ENCODE measurements at regions not wholly inside any gene's neighbourhood (a gene's known extent, or its start where the extent isn't known, plus 50 kb on each side); places are given as distances from the start of the nearest gene placed in this dataset.

DNA sequence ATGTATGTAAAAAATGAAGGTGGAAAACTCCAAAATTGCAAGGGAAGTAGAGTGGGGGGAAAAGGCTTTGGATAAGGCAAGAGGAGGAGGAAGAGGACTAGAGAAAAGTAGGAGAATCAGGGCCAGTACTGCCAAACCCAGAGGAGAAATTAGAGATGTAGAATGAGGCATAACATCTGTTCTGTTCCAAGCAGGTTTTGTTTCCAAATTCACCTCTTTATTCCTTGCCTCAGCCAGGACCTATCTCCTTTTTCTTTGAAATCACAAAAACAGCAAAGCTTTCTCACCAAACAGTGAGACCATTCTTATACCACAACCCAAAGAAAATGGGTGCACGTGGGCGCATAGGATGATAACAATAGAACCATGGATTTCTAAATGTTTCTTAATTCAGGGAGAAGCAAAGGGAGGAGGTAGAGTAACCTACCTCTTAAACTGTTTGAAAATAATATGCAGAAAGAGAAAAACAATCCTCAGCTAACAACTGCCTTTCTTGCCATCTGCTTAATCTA, 383.3 kb upstream of the PKN2 start:
- Mint-ChIP-seq H3K27me3 (peaks cover 0 to 6% (median 3%) of the 10 kb centered on the region in 5 donors), H3K4me1 (no peaks in the 10 kb centered on the region), H3K27ac (no peak overlapping the region), H3K4me3 (no peak overlapping the region), H3K36me3 (no peaks in the 10 kb centered on the region), H3K9me3 (peaks cover 0 to 5% (median under 1%) of the 10 kb centered on the region in 11 donors)
- CTCF ChIA-PET, result no interaction called here
- Histone ChIP-seq H3K27me3 (ENCODE audit: control insufficient read depth in 2 of 2, insufficient read depth in 2 of 2, low read length in 2 of 2) (no peaks in the 10 kb centered on the region), H3K4me3 (ENCODE audit: low read length) (no peak overlapping the region), H3K36me3 (ENCODE audit: control insufficient read depth in 2 of 3, insufficient read depth in 3 of 3, low read length in 3 of 3) (no peaks in the 10 kb centered on the region), H3K9me3 (ENCODE audit: control insufficient read depth in 2 of 3, low read length in 3 of 3) (no peaks in the 10 kb centered on the region), H3K27ac (ENCODE audit: low read depth, low read length) (no peak overlapping the region), H3K4me1 (ENCODE audit: control insufficient read depth in 2 of 2, insufficient read depth in 2 of 2, low read length in 2 of 2) (no peaks in the 10 kb centered on the region)
- POLR2A ChIA-PET, result no interaction called here
- ATAC-seq (no peak), DNase-seq (no peak)
- intact Hi-C loops (cut with micrococcal nuclease), result no loop called here

DNA sequence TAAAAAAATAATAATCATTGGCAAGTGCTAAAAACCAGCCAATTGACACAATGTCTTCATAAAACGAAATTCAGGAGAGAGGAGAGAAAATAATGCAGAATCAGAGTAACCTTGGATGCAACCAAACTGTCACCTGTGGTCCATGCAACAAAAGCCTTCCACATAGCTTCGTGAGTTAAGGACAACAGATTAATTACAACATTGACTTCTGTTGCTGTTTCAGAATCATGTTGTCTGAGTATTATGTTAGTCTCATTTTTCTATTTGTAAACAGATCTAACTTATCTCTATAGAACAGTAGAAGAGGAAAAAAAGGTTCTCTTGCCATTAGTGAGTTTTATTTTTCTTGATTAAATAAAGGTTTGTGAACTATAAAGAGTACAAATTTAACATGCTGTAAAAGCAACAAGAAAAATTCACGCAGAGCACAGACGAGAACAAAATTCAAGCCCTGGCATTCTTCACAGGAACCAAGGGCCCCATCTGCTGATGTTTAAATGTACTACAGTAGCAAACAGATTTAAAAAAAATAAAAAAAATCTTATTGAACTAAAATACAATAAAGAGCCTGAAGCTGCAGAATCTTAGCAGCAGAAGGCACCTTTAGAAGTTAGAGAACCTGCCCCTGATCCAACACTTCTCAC, 381.1 kb upstream of the PKN2 start:
- Histone ChIP-seq H3K27me3 (ENCODE audit: control insufficient read depth in 2 of 2, insufficient read depth in 2 of 2, low read length in 2 of 2) (no peaks in the 10 kb centered on the region), H3K4me3 (ENCODE audit: low read length) (no peak overlapping the region), H3K4me1 (ENCODE audit: control insufficient read depth in 2 of 2, insufficient read depth in 2 of 2, low read length in 2 of 2) (no peaks in the 10 kb centered on the region), H3K9me3 (ENCODE audit: control insufficient read depth in 2 of 3, low read length in 3 of 3) (no peaks in the 10 kb centered on the region), H3K36me3 (ENCODE audit: control insufficient read depth in 2 of 3, insufficient read depth in 3 of 3, low read length in 3 of 3) (no peaks in the 10 kb centered on the region), H3K27ac (ENCODE audit: low read depth, low read length) (no peak overlapping the region)
- intact Hi-C loops (cut with micrococcal nuclease), result no loop called here
- Mint-ChIP-seq H3K36me3 (no peaks in the 10 kb centered on the region), H3K4me1 (no peaks in the 10 kb centered on the region), H3K27ac (no peak overlapping the region), H3K4me3 (no peak overlapping the region), H3K9me3 (peaks cover 0 to 10% (median 0%) of the 10 kb centered on the region in 11 donors), H3K27me3 (peaks cover 0 to 13% (median 5%) of the 10 kb centered on the region in 5 donors)
- no peak for DNase-seq
- ChIA-PET CTCF (no interaction called here), POLR2A (no interaction called here)
- no peak for ATAC-seq

DNA sequence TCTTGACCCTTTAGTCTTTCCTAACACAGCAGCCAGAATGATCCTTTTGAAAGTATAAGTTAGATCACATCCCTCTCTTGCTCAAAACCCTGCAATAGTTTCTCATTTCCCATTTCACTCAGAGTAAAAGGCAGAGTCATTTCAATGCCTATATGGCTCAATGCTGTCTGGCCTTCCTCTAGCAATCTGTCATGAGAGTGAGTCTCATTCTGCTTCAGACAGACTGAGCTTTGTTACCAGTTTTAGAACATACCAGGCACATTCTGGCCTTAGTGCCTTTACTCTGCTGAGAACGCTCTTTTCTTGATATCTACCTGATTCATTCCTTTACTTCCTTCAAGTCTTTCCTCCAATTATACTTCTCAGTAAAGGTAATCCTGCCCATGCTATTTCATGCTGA, 372.8 kb upstream of the PKN2 start:
- Mint-ChIP-seq H3K27ac (no peak overlapping the region), H3K4me1 (no peaks in the 10 kb centered on the region), H3K4me3 (no peak overlapping the region), H3K27me3 (peaks cover 0 to 12% (median 2%) of the 10 kb centered on the region in 5 donors), H3K36me3 (peaks cover 0 to 3% (median 0%) of the 10 kb centered on the region in 5 donors), H3K9me3 (peaks cover 0 to 18% (median 4%) of the 10 kb centered on the region in 11 donors)
- no peaks in the 10 kb centered on the region for H3K27me3 ChIP-seq (ENCODE audit: control insufficient read depth in 2 of 2, insufficient read depth in 2 of 2, low read length in 2 of 2)
- POLR2A ChIA-PET, result no interaction called here
- no peaks in the 10 kb centered on the region for H3K36me3 ChIP-seq (ENCODE audit: control insufficient read depth in 2 of 3, insufficient read depth in 3 of 3, low read length in 3 of 3)
- no peak for ATAC-seq
- H3K27ac ChIP-seq (ENCODE audit: low read depth, low read length), result no peak overlapping the region
- CTCF ChIA-PET, result no interaction called here
- no peak for DNase-seq
- H3K4me3 ChIP-seq (ENCODE audit: low read length), result no peak overlapping the region
- H3K4me1 ChIP-seq (ENCODE audit: control insufficient read depth in 2 of 2, insufficient read depth in 2 of 2, low read length in 2 of 2), result no peaks in the 10 kb centered on the region
- no peaks in the 10 kb centered on the region for H3K9me3 ChIP-seq (ENCODE audit: control insufficient read depth in 2 of 3, low read length in 3 of 3)
- intact Hi-C loops (cut with micrococcal nuclease), result no loop called here

DNA sequence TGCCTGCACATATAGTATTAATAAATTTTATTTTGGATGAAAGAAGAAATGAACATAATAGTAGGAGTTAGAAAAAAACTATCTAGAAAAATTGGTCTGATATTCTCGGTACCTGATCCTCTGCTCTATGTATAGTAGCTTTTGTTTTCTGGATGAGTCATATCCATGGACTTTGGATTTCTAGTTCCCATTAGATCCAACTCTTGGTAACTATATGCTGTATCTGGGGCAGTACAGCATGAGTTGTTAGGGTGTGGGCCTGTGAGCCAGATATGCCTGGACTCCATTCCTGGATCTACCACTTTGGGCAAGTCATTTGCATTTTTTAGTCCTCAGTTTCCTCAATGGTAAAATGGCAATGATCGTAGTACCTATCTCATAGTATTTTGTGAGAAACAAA, 372.2 kb upstream of the PKN2 start:
- peaks cover 0 to 10% (median 2%) of the 10 kb centered on the region in 5 donors for H3K27me3 Mint-ChIP-seq
- H3K27ac Mint-ChIP-seq, result no peak overlapping the region
- ATAC-seq (no peak), DNase-seq (no peak)
- Histone ChIP-seq H3K36me3 (ENCODE audit: control insufficient read depth in 2 of 3, insufficient read depth in 3 of 3, low read length in 3 of 3) (no peaks in the 10 kb centered on the region), H3K9me3 (ENCODE audit: control insufficient read depth in 2 of 3, low read length in 3 of 3) (no peaks in the 10 kb centered on the region), H3K27me3 (ENCODE audit: control insufficient read depth in 2 of 2, insufficient read depth in 2 of 2, low read length in 2 of 2) (no peaks in the 10 kb centered on the region), H3K4me1 (ENCODE audit: control insufficient read depth in 2 of 2, insufficient read depth in 2 of 2, low read length in 2 of 2) (no peaks in the 10 kb centered on the region), H3K27ac (ENCODE audit: low read depth, low read length) (no peak overlapping the region), H3K4me3 (ENCODE audit: low read length) (no peak overlapping the region)
- ChIA-PET CTCF (no interaction called here), POLR2A (no interaction called here)
- H3K9me3 Mint-ChIP-seq, result peaks cover 0 to 13% (median 4%) of the 10 kb centered on the region in 11 donors
- H3K4me3 Mint-ChIP-seq, result no peak overlapping the region
- no peaks in the 10 kb centered on the region for H3K4me1 Mint-ChIP-seq
- peaks cover 0 to 3% (median 0%) of the 10 kb centered on the region in 5 donors for H3K36me3 Mint-ChIP-seq
- intact Hi-C loops (cut with micrococcal nuclease), result no loop called here

DNA sequence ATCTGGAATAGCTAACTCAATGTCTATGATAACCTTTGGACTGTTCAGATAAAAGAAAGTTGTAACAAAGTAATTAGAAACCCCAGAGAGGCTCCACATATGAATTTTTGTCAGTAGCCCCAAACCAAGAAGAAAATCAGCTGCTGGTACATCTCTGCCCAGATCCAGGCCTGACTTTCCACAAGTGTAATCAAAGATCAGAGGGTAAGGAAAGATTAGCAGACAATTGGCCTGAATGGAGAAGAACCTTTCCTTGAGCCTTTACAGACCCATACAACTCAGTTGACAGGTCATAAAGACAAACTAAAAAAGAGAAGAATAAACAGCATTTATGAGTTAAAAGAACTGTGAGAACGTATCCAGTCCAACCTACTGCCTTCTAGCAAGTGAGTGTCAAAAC, 366.7 kb upstream of the PKN2 start:
- no peaks in the 10 kb centered on the region for H3K4me1 ChIP-seq (ENCODE audit: control insufficient read depth in 2 of 2, insufficient read depth in 2 of 2, low read length in 2 of 2)
- H3K27ac ChIP-seq (ENCODE audit: low read depth, low read length), result no peak overlapping the region
- Mint-ChIP-seq H3K4me3 (no peak overlapping the region), H3K9me3 (peaks cover 0 to 7% (median 0%) of the 10 kb centered on the region in 11 donors), H3K36me3 (no peaks in the 10 kb centered on the region), H3K27me3 (peaks cover under 1 to 14% (median 10%) of the 10 kb centered on the region in 5 donors), H3K4me1 (no peaks in the 10 kb centered on the region), H3K27ac (no peak overlapping the region)
- no peaks in the 10 kb centered on the region for H3K27me3 ChIP-seq (ENCODE audit: control insufficient read depth in 2 of 2, insufficient read depth in 2 of 2, low read length in 2 of 2)
- no peak for DNase-seq
- no peaks in the 10 kb centered on the region for H3K9me3 ChIP-seq (ENCODE audit: control insufficient read depth in 2 of 3, low read length in 3 of 3)
- H3K4me3 ChIP-seq (ENCODE audit: low read length), result no peak overlapping the region
- intact Hi-C loops (cut with micrococcal nuclease), result no loop called here
- ATAC-seq, result no peak
- CTCF ChIA-PET, result interaction anchor here (0.9 kb wide), 1 partner anchor 8 kb away, joined by 3 read pairs; no protein-coding TSS in a partner anchor
- POLR2A ChIA-PET, result no interaction called here
- no peaks in the 10 kb centered on the region for H3K36me3 ChIP-seq (ENCODE audit: control insufficient read depth in 2 of 3, insufficient read depth in 3 of 3, low read length in 3 of 3)

DNA sequence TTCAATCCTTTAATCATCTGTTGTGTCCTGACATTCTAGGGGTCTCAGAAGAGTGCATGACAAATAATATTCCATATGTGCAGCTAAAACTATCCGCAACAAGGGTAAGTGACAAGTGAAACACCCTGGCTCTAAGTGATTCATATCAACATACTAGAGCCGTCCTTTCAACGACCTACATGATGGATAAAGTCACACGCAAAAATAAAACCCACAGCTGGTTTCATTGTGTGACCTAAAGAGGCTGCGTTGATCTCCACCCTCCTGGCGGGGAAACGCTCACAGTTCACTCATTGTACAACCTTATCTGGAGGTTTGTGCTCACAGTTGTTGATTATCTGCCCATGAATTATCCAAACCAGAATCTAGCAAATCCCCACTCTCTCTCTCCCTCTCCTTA, 365.3 kb upstream of the PKN2 start:
- Histone ChIP-seq H3K4me1 (ENCODE audit: control insufficient read depth in 2 of 2, insufficient read depth in 2 of 2, low read length in 2 of 2) (no peaks in the 10 kb centered on the region), H3K36me3 (ENCODE audit: control insufficient read depth in 2 of 3, insufficient read depth in 3 of 3, low read length in 3 of 3) (no peaks in the 10 kb centered on the region), H3K27ac (ENCODE audit: low read depth, low read length) (no peak overlapping the region), H3K4me3 (ENCODE audit: low read length) (no peak overlapping the region), H3K9me3 (ENCODE audit: control insufficient read depth in 2 of 3, low read length in 3 of 3) (no peaks in the 10 kb centered on the region), H3K27me3 (ENCODE audit: control insufficient read depth in 2 of 2, insufficient read depth in 2 of 2, low read length in 2 of 2) (no peaks in the 10 kb centered on the region)
- H3K4me1 Mint-ChIP-seq, result no peaks in the 10 kb centered on the region
- POLR2A ChIA-PET, result no interaction called here
- ATAC-seq, result no peak
- CTCF ChIA-PET, result no interaction called here
- DNase-seq, result no peak
- H3K27ac Mint-ChIP-seq, result no peak overlapping the region
- peaks cover 0 to 9% (median 0%) of the 10 kb centered on the region in 11 donors for H3K9me3 Mint-ChIP-seq
- intact Hi-C loops (cut with micrococcal nuclease), result no loop called here
- H3K36me3 Mint-ChIP-seq, result no peaks in the 10 kb centered on the region
- H3K4me3 Mint-ChIP-seq, result no peak overlapping the region
- peaks cover 4 to 10% (median 7%) of the 10 kb centered on the region in 5 donors for H3K27me3 Mint-ChIP-seq

DNA sequence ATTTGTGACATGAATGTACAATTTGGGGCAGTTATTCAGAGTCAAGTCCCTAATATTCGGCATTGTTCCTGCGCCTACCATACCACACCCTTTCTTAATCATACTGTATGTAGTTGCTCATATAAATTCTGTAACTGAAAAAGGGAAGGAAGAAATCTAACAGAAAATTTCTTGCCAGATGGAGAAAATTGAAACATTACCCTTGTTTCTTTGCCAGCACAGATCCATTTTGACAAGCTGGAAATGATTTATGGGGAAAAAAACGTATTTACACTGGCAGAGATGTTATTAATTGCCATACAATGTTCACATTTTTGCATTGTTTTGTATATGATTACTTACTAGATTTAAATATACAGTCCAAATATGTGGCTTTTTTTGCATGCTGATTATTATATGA, 363.8 kb upstream of the PKN2 start:
- Histone ChIP-seq H3K36me3 (ENCODE audit: control insufficient read depth in 2 of 3, insufficient read depth in 3 of 3, low read length in 3 of 3) (no peaks in the 10 kb centered on the region), H3K4me1 (ENCODE audit: control insufficient read depth in 2 of 2, insufficient read depth in 2 of 2, low read length in 2 of 2) (no peaks in the 10 kb centered on the region), H3K27ac (ENCODE audit: low read depth, low read length) (no peak overlapping the region), H3K9me3 (ENCODE audit: control insufficient read depth in 2 of 3, low read length in 3 of 3) (no peaks in the 10 kb centered on the region), H3K4me3 (ENCODE audit: low read length) (no peak overlapping the region), H3K27me3 (ENCODE audit: control insufficient read depth in 2 of 2, insufficient read depth in 2 of 2, low read length in 2 of 2) (no peaks in the 10 kb centered on the region)
- no peaks in the 10 kb centered on the region for H3K4me1 Mint-ChIP-seq
- DNase-seq, result no peak
- ATAC-seq, result no peak
- CTCF ChIA-PET, result no interaction called here
- H3K36me3 Mint-ChIP-seq, result no peaks in the 10 kb centered on the region
- peaks cover 0 to 4% (median 0%) of the 10 kb centered on the region in 11 donors for H3K9me3 Mint-ChIP-seq
- intact Hi-C loops (cut with micrococcal nuclease), result no loop called here
- no peak overlapping the region for H3K27ac Mint-ChIP-seq
- no peak overlapping the region for H3K4me3 Mint-ChIP-seq
- POLR2A ChIA-PET, result no interaction called here
- peaks cover 0 to 10% (median 6%) of the 10 kb centered on the region in 5 donors for H3K27me3 Mint-ChIP-seq
